Left renal cortex interstitium (tissue), 4 donors: ENCODE measurements at regions not wholly inside any gene's neighbourhood (a gene's known extent, or its start where the extent isn't known, plus 50 kb on each side); places are given as distances from the start of the nearest gene placed in this dataset.

Experiments used
- DNase-seq, 4 donors: peaks; one replicate each; pipeline ENCODE4 v3.0.0-alpha.2; 2013; ENCODE audit warnings: low read depth in 4 of 4, low spot score in 2 of 4, missing footprints in 1 of 4

DNA sequence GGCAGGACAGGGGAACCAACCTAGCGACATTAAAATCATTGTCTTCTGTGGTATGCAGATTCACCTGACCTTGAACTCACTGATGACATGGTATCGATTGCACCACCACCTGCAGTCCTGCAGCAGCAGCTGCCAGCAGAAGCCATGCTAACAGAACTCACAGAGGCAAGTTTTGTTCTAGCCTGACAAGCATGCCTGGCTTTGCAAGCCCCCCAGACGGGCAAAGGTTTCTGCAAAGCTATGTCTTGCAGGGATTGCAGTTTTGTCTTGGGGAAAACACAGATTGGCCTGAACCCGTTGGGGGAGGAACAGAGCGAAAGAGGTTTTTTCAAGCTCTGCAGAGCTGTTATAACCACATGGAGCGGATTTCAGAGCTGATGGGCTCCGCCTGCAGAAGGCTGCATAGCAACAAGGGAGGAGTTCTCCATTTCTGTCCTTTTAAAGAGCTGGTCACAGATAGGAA, 221.0 kb downstream of the HIPK3 start:
- DNase-seq: no peak

DNA sequence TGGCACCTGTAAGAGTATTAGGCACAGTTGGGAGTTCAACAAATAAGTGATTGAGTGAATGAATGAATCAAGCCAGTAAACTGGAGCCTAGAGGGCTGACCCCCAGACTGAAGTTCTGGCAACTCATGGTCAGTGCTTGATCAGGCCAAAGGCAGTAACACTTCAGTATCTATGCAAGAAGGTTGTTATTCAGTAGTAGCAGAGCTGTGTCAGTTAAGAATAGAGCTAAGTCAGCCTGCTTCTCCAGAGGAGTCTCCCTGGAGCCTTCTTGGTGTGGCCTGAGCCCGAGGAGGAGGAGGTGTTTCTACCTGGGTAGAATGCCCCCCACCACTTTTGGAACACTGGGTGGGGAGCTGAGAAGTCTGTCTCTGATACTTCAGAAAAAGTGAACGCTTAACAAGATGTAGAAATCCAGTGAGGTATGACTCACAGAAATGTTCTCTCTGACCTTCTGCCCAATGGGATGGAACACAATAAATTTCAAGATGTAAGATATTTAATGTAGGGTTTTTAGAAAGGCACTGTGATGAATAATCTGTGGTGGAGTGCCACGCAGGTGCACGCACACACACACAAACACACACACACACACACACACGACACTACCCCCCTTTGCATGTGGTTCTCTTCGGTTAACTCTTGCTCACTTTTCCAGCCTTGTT, 219.9 kb downstream of the HIPK3 start:
- DNase-seq: no peak

DNA sequence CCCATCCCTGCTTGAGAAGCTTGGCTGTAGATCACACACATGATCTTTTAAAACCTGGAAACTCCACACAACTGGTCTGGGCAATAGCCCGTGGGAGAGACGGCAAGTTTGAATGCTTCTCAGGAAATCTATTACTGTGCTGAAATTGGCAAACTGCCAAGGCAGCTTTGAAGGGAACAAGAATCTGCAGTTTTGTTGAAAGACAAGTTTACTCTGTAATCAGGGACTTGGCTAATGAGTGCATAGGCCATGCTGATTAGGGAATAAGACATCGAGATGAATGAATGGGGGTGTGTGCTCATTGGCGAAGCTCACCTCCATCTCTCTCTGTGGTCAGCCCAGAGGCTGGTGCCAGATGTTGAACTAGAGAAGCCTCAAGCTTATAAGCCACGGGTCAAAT, 218.8 kb downstream of the HIPK3 start:
- DNase-seq: peak; percentile 15 to 74 (median 43)

DNA sequence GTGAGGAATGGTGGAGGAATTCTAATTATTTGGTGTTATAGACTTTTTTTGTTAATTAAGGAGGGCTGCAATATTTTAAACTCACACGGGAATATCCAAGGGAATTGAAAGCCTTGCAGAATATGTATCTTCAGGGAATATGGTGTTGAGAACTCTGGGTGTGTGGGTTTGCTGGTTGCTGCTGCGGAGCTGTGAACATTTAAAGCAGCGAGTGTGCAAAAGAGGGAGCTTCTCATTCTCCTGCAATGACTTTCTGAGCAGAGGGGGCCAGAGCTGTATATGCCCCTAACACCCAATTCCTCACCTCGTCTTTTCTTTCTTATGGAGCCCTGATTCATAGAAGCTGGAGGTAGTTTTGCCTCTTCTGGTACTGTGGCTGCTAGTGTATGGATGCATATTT, 217.7 kb downstream of the HIPK3 start:
- no peak for DNase-seq

DNA sequence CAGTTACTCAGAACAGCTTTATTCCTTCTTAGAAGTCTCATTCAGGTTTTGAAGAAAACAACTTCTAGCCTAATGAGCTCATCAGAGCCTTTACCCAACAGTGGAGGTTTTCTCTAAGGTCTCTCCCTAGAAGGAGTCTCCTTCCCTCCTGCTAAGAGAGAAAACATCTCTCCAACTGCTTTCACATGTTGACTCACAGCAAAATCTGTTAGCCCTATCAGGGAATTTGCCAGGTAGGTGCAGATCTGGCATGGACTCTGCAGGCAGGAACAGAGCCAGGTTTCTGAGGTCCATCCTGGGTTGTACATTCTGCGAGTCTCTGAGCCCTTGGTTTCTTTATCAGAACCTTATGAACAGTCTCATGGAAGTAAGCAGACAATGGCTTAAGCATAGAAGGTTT, 214.4 kb downstream of the HIPK3 start:
- DNase-seq: no peak

DNA sequence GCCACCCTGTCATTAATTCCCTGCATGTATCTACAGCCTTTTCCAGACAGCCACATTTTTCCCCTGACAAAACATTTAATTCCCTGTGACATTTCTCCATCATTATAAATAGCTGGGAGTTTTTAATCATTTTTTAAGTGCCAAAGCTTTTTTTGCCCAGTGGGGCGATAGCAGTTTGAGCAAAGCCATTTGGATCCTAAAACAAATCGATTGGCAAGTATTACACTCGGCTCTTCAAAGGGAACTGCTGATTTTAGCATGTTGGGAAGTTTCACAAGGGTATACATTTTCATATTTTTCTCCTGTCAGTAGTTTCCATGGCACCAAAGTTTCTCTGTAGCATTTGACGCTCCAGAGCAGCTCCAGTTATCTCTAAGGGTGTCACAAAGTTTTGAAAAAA, 210.8 kb downstream of the HIPK3 start:
- no peak for DNase-seq

DNA sequence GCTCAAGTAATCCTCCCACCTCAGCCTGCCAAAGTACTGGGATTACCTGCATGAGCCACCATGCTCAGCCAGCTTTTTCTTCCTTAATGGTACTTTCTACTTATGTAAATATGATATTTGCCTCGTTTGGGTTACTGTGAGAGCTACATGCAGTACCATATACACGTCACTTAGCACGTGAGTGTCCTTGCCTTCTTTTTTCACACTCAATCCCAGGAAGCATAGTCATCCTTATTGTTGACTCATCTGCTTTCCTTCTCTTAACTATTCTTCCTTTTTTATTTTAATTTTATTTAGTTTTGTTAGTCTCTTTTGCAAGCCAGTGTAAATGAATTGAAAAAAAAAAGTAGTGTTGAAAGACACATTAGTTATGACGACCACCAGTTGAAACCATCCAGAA, 205.9 kb downstream of the HIPK3 start:
- no peak for DNase-seq

DNA sequence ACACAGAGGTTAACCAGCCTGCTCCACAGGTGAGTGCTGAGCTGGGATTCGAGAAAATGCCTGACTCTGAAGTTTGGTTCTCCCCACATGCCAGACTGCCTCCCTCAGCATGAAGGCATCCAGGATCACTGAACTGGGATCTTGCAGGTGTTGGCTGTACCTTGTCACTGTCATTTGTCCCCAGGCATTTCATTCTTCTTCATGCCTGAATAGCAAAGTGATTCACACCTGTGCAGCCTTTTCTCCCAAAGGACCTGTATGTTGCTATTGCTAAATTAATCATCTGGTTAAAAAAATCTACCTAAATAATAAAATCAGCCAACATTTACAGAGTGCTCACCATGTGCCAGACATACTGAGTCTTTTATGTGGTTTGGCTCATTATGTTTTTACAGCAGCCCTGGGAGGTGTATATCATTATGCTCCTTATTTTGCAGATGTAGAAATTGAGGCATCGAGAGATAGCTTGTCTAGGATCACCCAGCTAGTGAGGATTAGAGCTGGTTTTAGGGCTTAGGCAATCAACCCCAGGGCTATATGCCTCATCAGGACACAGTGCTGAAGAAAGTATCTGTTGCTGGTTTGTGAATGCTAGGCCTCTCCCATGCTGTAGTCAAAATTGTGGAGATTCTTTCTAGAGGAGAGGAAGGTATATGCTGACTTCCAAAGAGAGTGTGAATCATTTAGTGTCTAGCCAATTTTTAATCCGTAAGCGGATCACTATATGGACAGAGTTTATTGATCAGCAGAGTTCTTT, 204.4 kb downstream of the HIPK3 start:
- no peak for DNase-seq

DNA sequence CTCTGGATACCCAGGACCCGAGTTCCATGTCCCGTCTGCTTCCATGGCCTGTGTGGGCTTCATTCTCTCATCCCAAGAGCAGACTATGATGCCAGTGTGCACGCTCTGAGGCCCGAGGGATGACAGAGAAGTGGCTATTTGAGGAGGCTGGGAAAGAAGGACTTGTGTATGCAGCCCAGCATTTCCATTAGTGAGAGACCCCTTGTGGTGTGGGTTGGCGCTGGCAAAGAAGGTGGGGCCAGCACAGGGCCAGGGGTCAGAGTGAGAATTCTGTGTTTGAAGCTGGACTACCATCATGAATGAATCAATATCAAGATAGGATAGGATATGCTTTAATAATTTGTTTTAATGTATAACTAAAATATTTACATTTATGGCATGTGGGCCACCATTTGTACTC, 200.8 kb downstream of the HIPK3 start:
- DNase-seq: no peak

DNA sequence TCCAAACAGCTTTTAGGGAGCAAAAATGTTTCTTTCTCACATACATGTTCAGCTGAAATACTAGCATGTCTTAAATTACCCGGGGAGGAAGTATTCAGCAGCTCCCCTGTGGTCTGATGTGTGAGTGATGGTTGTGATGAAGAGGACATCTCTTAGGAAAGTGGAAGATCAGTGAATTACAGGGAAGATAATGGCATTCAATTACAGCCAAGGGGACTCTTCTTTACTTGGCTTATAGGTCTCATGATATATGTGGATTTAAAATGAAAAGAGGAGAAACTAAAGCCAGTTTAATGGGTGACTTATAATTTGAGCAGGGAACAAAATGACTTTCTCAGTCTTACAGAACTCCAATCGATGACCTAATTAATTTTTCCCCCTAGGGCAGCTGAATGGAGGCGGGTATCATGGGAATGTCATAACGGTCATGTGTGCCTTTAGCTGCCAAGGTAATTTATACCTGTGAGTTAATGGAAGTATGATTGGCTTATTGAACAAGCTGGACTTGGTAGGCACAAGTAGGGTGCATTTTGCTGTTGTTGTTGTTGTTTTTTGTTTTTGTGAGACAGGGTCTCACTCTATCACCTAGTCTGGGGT, 198.8 kb downstream of the HIPK3 start:
- DNase-seq: no peak

DNA sequence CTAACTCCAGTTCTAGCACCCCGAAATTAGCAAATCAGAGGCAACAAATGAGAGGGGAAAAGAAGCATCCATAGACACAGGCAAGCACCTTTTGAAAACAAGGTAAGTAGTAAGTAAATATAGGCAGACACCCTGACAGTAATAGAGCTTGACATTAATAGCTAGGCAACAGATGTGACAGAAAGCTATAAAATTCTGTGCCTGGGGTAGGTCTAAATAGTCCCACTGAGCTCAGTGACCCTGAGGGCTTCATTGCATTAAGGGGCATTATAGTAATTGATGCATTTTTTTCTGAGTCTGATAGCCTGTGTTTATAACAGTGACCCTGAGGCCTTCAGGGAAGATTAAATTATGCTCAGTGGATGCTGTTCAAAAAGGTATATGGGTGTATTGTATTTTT, 197.1 kb downstream of the HIPK3 start:
- DNase-seq: no peak

DNA sequence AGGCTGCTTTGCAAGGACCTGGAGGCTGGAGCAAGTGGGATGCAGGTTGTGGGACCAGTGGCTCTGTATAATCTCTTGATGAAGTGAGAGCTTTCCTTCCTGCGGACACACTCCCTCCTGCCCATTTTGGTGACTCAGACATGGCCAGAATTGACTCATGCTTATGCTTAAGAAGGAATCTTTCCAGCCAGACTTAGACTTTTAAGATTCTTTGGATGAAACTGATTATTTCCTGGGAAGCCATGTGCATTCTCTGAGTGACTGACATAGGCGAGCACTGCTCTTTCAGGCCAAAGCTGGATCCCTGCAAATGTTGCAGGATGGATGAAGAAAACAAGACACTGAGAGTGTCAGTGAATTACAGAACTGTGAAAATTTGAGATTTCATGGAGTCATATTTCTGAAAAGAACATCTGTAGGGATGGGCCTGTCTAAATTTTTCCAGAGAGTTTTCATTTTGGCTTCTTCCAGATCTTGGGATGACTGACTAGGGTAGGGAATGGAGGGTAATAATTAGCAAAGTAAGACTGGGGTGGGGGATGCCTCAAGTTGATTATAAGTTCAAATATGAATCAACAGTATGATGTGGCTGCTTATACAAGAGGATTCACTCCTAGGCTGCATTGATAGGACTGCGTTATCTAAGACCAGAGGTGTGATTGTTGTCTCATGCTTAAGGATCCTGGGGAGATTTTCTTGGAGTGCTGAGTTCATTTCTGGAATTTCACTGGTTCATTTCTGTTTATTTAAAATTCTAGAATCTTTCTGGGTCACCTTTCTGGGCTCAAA, 195.8 kb downstream of the HIPK3 start:
- no peak for DNase-seq

DNA sequence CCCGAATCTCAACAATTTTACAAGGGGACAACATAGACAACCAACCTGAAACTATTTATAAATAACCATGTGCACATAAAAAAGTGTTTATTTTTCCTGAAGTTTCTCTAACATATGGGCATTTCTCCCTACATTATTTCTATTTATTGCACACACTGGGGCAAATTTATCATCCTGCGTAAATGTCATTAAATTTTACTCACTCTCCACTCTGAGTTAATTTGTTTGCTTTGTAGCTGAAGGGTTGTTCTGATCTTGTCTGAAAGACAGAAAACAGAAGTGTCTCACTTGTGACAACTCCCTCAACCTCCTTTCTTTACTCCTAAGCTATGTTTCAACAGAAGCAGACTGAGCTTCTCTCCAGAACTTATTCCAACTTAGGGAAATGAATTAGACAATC, 194.2 kb downstream of the HIPK3 start:
- DNase-seq: no peak

DNA sequence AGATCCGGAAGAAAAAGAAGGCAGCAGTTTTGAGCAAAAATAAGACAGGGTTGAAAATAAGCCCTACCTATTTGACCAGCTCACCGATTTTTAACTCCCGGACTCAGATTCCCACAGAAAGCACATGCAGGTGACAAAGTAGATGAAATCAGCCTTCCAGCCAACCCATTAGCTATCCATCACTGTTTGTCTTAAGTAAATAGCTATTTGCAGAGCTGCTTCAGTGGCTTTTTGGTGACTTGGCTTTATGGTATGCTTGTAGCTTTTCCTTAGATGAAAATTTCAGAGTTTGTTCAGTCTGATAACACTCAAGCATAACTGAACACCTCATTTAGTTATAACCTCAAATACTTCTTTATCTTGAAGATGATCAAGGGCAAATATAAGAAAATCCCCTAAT, 192.6 kb downstream of the HIPK3 start:
- no peak for DNase-seq

DNA sequence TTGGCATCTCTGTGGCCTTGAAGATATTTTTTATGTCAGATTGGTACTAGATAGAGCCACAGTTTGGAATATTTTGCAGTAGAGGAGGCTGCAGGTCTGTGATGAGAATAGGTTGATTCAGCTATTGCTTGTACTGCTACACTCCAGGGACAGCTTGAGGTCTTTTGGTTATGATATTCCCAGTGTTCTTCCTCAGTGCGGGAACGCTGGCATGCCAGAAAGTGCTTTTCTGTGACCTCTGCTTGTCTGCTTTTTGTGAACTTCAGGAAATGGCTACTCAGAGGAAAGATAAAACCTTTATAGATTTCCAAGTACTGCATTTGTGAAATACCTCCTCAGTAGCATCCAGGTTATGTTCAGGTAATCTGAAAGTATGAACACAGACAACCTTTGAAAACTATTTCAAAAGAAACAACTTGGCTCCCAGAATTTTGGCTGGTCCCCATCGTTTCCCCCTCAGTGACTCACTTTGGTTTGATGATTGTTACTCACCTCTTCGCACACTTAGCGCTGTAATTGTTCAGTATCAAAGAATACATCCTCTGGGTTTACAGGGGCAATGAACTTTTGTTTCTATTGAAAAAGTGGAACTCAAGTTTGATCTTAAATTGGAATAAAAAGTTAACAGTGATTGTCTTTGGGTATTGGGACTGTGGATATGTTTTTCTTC, 191.4 kb downstream of the HIPK3 start:
- no peak for DNase-seq

DNA sequence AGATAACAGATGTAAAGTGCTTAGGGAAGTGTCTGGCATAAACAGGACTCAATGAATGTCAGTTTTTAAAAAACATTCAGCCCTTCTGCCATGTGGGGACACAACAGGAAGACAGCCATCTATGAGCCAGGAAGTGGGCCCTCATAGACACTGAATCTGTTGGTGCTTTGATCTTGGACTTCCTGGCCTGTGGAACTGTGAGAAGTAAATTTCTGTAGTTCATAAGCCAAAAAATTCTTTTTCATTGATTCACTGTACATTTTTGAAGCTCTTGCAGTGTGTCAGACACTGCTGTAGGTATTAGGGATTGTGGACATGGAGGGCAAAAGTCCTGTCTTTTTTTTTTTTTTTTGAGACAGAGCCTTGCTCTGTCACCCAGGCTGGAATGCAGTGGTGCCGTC, 188.6 kb downstream of the HIPK3 start:
- no peak for DNase-seq

DNA sequence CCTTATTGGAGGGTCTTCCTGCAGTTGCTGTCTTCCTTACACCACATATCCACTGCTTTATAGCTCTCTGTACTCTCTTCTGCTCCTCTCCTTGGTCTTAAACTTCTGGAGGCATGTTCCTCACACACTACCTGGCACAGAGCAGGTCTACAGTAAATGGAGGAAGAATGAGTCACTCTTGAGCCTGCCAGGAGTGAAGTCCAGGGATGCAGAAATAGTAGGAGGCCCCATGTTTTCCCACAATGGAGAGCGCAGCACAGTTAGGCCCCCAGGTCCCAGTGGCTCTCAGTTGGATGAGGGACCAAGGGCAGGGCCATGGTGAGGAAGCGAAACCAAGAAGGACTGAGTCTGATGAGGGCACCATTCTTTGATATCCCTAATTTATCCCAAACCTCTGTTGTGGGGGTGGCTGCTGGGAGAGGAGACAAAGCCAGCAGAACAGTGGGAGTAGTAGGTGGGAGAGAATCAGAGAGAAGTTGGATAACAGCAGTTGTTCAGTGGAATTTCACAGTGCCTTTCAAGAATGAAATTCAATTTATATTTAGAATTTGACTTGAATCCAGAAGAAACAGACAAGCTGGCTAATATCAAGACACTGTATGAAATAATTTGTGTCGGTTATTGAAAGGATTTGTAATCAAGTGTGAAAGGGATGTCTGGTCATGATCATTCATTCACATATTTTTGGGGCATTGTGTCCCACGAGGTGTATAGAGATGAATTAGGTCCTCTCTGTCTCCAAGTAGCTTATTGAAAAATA, 187.8 kb downstream of the HIPK3 start:
- no peak for DNase-seq

DNA sequence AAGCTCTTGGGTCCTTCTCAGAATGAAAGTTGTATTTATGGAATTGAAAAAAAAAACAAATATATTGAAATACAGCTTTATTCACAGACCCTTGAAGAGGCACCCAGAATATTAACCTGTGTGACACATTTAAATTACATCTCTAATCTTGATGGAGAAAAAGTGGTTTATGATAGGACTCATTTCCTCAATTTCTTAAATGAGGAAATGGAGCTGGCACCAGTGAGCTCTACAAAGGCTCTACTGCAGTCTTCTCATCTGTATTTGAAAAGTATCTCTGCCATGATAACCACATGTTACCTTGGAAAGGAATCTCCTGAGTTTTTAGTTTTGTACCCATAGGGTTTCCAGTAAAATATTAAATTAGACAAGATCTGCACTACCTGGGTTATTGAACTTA, 186.5 kb downstream of the HIPK3 start:
- no peak for DNase-seq

DNA sequence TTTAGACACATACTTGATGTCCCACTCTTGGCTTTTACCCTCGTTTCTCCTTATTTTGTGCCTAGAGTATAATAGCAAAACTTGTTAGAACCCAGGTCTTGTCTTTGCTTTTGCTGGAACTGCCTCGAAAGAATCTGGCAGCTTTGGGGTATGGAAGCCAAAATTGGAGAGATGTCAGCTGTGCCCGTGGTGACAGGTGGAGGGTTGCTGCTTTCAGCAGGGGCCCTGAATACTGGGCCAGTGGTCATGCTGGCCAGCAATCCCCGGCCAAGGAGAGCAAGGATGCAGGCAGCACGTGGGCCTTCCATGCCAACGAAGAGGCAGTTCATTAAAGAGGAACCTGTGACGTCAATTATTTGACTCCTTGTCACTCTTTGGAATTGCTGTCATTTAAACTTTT, 181.1 kb downstream of the HIPK3 start:
- DNase-seq: no peak

DNA sequence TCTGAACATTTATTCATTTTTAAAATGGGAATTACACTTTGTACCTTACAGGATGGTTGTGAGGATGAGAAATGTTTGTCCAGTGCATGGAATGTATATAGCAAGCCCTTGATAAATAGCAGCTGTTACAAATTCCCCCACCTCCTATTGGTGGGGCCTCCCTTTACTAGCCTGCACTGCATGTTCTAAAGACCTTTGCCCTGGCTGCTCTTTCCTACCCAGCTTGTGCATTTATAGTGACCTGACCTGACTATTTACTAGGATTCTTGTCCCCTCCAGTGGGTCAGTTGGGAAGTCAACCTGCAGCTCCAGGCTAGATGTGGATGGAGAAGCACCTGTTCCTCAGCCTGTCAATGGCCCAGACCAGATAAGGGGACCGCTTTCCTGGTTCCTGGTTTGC, 180.3 kb downstream of the HIPK3 start:
- DNase-seq: no peak
